Endothelial cell of umbilical vein (primary cell): ENCODE measurements at regions not wholly inside any gene's neighbourhood (a gene's known extent, or its start where the extent isn't known, plus 50 kb on each side); places are given as distances from the start of the nearest gene placed in this dataset.

Experiments used
- BruUV-seq: library from RNA; stranded (reverse); fragments of 400-500 nt; replicated peaks from 2 replicates; lab custom pipeline; 2021; lab: Mats Ljungman, UMichigan
- CTCF ChIA-PET: fragments of 300-600, 350-600 bp; sonication (Branson Sonifier 250); formaldehyde crosslinking; loops from one replicate; lab custom pipeline; 2021; ENCODE audit warnings: antibody characterized with exemption, inconsistent platforms; lab: Charles Lee
- POLR2A ChIA-PET: fragments of 300-600, 350-600 bp; sonication (Branson Sonifier 250); formaldehyde crosslinking; loops from one replicate; lab custom pipeline; 2021; ENCODE audit warnings: antibody characterized with exemption, inconsistent platforms; lab: Charles Lee
- DNase-seq: peaks from one replicate; pipeline ENCODE4 v3.0.0-alpha.2; 2011; ENCODE audit warnings: low read depth, low spot score
- FAIRE-seq: peaks from 2 replicates; lab custom pipeline; 2011; peaks lifted over from hg19 to GRCh38; lab: Jason Lieb, UNC
- H2AFZ ChIP-seq: 2 replicates; pipeline ENCODE4 v1.6.0; 2012; ENCODE audit warnings: low read depth, low read length, control low read depth, inconsistent platforms
- H3K27ac ChIP-seq: 2 replicates; pipeline ENCODE4 v1.5.1; 2011; ENCODE audit warnings: low read depth, mild to moderate bottlenecking, control low read depth, low read length, moderate library complexity; ENCODE audit not compliant: insufficient read depth
- H3K27me3 ChIP-seq, 2 experiments: 2 replicates each; pipeline versions ENCODE4 v1.6.0 to v1.6.1; 2011; ENCODE audit warnings: low read length in 2 of 2, mixed read lengths in 1 of 2; ENCODE audit not compliant: control insufficient read depth in 2 of 2, insufficient read depth in 2 of 2
- H3K36me3 ChIP-seq, 2 experiments: 2 replicates in 1 of 2; 3 replicates in 1 of 2; pipeline ENCODE4 v1.5.1; 2011; ENCODE audit warnings: low read length in 2 of 2, mild to moderate bottlenecking in 1 of 2, moderate library complexity in 1 of 2; ENCODE audit not compliant: control insufficient read depth in 2 of 2, insufficient read depth in 2 of 2; ENCODE audit errors: extremely low read depth in 1 of 2
- H3K4me1 ChIP-seq: 3 replicates; pipeline ENCODE4 v1.5.1; 2011; ENCODE audit warnings: mild to moderate bottlenecking, low read length; ENCODE audit not compliant: control insufficient read depth, insufficient read depth; ENCODE audit errors: extremely low read depth
- H3K4me2 ChIP-seq: 2 replicates; pipeline ENCODE4 v1.6.1; 2011; ENCODE audit warnings: low read length, control low read depth, mixed read lengths; ENCODE audit not compliant: insufficient read depth
- H3K4me3 ChIP-seq, 3 experiments: fragments of 200-600 bp in 1 of 3; sonication (generic), shearing (Covaris generic) in 1 of 3; replicated peaks in 1 of 3; 2 replicates each; pipeline ENCODE4 v1.5.1; 2011 to 2016; ENCODE audit warnings: control low read depth in 3 of 3, low read length in 3 of 3, mild to moderate bottlenecking in 2 of 3, inconsistent platforms in 1 of 3, low read depth in 1 of 3, moderate library complexity in 1 of 3; ENCODE audit not compliant: insufficient read depth in 1 of 3
- H3K79me2 ChIP-seq: 2 replicates; pipeline ENCODE4 v1.6.0; 2012; ENCODE audit warnings: low read length, inconsistent platforms; ENCODE audit not compliant: control insufficient read depth, insufficient read depth
- H3K9ac ChIP-seq: replicated peaks from 2 replicates; pipeline ENCODE3; 2011; ENCODE audit warnings: low read length, control low read depth; ENCODE audit not compliant: insufficient read depth; ENCODE audit errors: extremely low read depth
- H3K9me1 ChIP-seq: replicated peaks from 3 replicates; pipeline ENCODE4 v1.6.0; 2011; ENCODE audit warnings: mild to moderate bottlenecking, low read length; ENCODE audit not compliant: control insufficient read depth, insufficient read depth; ENCODE audit errors: extremely low read depth
- H3K9me3 ChIP-seq: replicated peaks from 2 replicates; pipeline ENCODE4 v1.5.1; 2012; ENCODE audit warnings: low read length, inconsistent platforms; ENCODE audit not compliant: control insufficient read depth, insufficient read depth
- H4K20me1 ChIP-seq: replicated peaks from 2 replicates; pipeline ENCODE3; 2011; ENCODE audit warnings: mild to moderate bottlenecking, low read length; ENCODE audit not compliant: control insufficient read depth, insufficient read depth; ENCODE audit errors: extremely low read depth
- FOS ChIP-seq: IDR thresholded peaks from 2 replicates; pipeline ENCODE4 v1.6.1; 2011; ENCODE audit warnings: mild to moderate bottlenecking, low read length, moderate library complexity, borderline replicate concordance; ENCODE audit not compliant: insufficient read depth
- JUN ChIP-seq: IDR thresholded peaks from 2 replicates; pipeline ENCODE4 v1.6.1; 2011; ENCODE audit warnings: borderline replicate concordance, low read depth; ENCODE audit not compliant: insufficient read length, insufficient read depth
- MYC ChIP-seq: IDR thresholded peaks from one replicate; pipeline ENCODE4 v1.6.1; 2011; ENCODE audit warnings: mild to moderate bottlenecking, low read depth, low read length
- POLR2A ChIP-seq: IDR thresholded peaks from 2 replicates; pipeline ENCODE4 v1.6.1; 2012; ENCODE audit warnings: low read depth, mild to moderate bottlenecking, control low read depth, low read length
- dilution Hi-C: fragments of 300-500 bp; cut with MboI; formaldehyde crosslinking; loops from one replicate; pipeline ENCODE4 v1.15.0; 2019; ENCODE audit warnings: low sequenced_read_pairs; ENCODE audit not compliant: extremely low pct_ligation_motif_present
- intact Hi-C: fragments of 100-400 bp; cut with micrococcal nuclease; formaldehyde crosslinking; loops from one replicate; pipeline ENCODE4 v1.10.0; 2022

DNA sequence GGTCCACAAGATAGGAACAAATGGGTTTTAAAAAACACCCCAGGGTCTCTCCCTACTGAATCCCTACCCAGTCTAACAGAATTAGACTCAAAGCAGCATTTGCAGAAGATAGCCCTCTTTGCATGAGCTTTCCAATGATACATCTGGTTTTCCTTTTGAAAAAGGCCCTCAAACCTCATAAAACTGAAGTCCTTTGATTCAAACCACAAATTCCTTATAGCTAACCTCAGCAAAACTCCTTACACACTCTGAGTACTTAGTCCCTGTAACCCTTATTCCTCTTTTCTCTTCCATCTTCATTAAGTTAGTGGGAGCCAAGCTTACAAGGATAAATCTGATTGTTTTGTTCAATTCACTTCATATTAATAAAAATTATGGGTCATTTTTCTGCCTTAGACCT lies 90.5 kb upstream of the TNC start:
- DNase-seq (no peak), FAIRE-seq (no peak)
- POLR2A ChIA-PET: no interaction called here
- CTCF ChIA-PET: interaction anchor here (0.8 kb wide), 1 partner anchor 12 kb away, joined by 3 read pairs; no protein-coding TSS in a partner anchor
- dilution Hi-C loops (no loop called here), intact Hi-C loops (no loop called here)
- H3K27me3 ChIP-seq: no peaks in the 10 kb centered on the region
- no peaks in the 10 kb centered on the region for H3K4me1 ChIP-seq
- BruUV-seq: no TSS peak
- no peaks in the 10 kb centered on the region for H3K9me3 ChIP-seq
- no peak overlapping the region for H3K9ac ChIP-seq
- no peak overlapping the region for H3K4me3 ChIP-seq
- H3K9me1 ChIP-seq: no peaks in the 10 kb centered on the region
- no peaks in the 10 kb centered on the region for H4K20me1 ChIP-seq
- H2AFZ ChIP-seq: no peak overlapping the region
- H3K27ac ChIP-seq: no peak overlapping the region
- H3K36me3 ChIP-seq: no peaks in the 10 kb centered on the region
- H3K79me2 ChIP-seq: no peaks in the 10 kb centered on the region
- TF ChIP-seq JUN: no peak
- TF ChIP-seq MYC: no peak
- TF ChIP-seq POLR2A: no peak
- TF ChIP-seq FOS: no peak
- no peak overlapping the region for H3K4me2 ChIP-seq

GRCh38 chr9:115209601-115210306 lies 91.8 kb upstream of the TNC start:
- no peaks in the 10 kb centered on the region for H3K27me3 ChIP-seq
- no peaks in the 10 kb centered on the region for H3K79me2 ChIP-seq
- no peaks in the 10 kb centered on the region for H3K4me1 ChIP-seq
- no TSS peak for BruUV-seq
- no peak overlapping the region for H3K9ac ChIP-seq
- no peaks in the 10 kb centered on the region for H3K36me3 ChIP-seq
- dilution Hi-C loops: no loop called here
- CTCF ChIA-PET: no interaction called here
- intact Hi-C loops: no loop called here
- TF ChIP-seq FOS: no peak
- H2AFZ ChIP-seq: no peak overlapping the region
- no peaks in the 10 kb centered on the region for H3K9me1 ChIP-seq
- no peaks in the 10 kb centered on the region for H4K20me1 ChIP-seq
- no peak overlapping the region for H3K4me2 ChIP-seq
- no peak overlapping the region for H3K27ac ChIP-seq
- POLR2A ChIA-PET: no interaction called here
- no peaks in the 10 kb centered on the region for H3K9me3 ChIP-seq
- FAIRE-seq (no peak), DNase-seq (no peak)
- no peak overlapping the region for H3K4me3 ChIP-seq
